AG04449 (cell line): ENCODE measurements at regions not wholly inside any gene's neighbourhood (a gene's known extent, or its start where the extent isn't known, plus 50 kb on each side); places are given as distances from the start of the nearest gene placed in this dataset.

Experiments used
- CTCF ChIA-PET: fragments of 350-600 bp; formaldehyde crosslinking; extraction: SDS; loops from one replicate; lab custom pipeline; 2021; ENCODE audit warnings: antibody characterized with exemption; lab: Yijun Ruan, JAX
- POLR2A ChIA-PET: fragments of 400-600, 350-600 bp; formaldehyde crosslinking; extraction: SDS; loops from one replicate; lab custom pipeline; 2020; ENCODE audit warnings: antibody characterized with exemption, inconsistent platforms; lab: Yijun Ruan, JAX
- DNase-seq: peaks from one replicate; pipeline ENCODE4 v3.0.0-alpha.2; 2010; ENCODE audit warnings: low read depth, low spot score
- H3K4me3 ChIP-seq: 2 replicates; pipeline ENCODE4 v1.5.1; 2011; ENCODE audit warnings: low read depth, mild to moderate bottlenecking, control low read depth, low read length
- TF ChIP-seq, protein P1 (sequence below): IDR thresholded peaks from one replicate; pipeline ENCODE4 v1.5.1; 2011; ENCODE audit warnings: mild to moderate bottlenecking, moderate library complexity, low read length, control low read depth, inconsistent platforms; ENCODE audit not compliant: insufficient read depth; ENCODE audit errors: missing control alignments

DNA sequence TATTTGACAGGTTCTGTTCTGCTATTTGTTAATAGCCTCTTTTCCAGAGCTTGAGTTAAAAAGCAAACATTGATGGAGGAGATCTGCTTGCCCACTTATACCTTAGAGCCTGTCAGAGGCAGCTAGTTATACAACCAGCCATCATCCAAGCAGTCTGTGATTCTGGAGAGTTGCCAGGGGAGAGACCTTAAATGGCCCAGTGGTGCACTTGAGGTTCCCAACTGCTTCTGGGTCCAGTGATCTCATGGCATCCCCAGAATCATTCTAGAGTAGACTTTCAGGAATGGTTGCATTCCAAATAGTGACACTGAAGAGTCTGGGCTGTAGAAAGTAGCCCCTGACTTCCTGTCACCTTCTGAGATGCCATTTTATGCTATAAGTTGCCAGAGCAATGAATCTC lies 160.7 kb downstream of the FHIP1A start:
- TF ChIP-seq, protein P1, sequence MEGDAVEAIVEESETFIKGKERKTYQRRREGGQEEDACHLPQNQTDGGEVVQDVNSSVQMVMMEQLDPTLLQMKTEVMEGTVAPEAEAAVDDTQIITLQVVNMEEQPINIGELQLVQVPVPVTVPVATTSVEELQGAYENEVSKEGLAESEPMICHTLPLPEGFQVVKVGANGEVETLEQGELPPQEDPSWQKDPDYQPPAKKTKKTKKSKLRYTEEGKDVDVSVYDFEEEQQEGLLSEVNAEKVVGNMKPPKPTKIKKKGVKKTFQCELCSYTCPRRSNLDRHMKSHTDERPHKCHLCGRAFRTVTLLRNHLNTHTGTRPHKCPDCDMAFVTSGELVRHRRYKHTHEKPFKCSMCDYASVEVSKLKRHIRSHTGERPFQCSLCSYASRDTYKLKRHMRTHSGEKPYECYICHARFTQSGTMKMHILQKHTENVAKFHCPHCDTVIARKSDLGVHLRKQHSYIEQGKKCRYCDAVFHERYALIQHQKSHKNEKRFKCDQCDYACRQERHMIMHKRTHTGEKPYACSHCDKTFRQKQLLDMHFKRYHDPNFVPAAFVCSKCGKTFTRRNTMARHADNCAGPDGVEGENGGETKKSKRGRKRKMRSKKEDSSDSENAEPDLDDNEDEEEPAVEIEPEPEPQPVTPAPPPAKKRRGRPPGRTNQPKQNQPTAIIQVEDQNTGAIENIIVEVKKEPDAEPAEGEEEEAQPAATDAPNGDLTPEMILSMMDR, result no peak
- ChIA-PET CTCF (no interaction called here), POLR2A (no interaction called here)
- no peak for DNase-seq
- no peak overlapping the region for H3K4me3 ChIP-seq

- ChIA-PET POLR2A (no interaction called here), CTCF (no interaction called here)
- DNase-seq, result no peak
- no peak overlapping the region for H3K4me3 ChIP-seq
- TF ChIP-seq, protein P1, result no peak
Observed at GRCh38 chr4:151573474-151573873, 164.5 kb downstream of the FHIP1A start.

- no peak for DNase-seq
- CTCF ChIA-PET, result no interaction called here
- TF ChIP-seq, protein P1, result no peak
- POLR2A ChIA-PET, result no interaction called here
- no peak overlapping the region for H3K4me3 ChIP-seq
Observed at GRCh38 chr4:151573945-151574344, 165.0 kb downstream of the FHIP1A start.

GRCh38 chr4:151574968-151575367 lies 166.0 kb downstream of the FHIP1A start:
- CTCF ChIA-PET, result no interaction called here
- no peak overlapping the region for H3K4me3 ChIP-seq
- no peak for DNase-seq
- POLR2A ChIA-PET, result no interaction called here
- TF ChIP-seq, protein P1, result no peak

DNA sequence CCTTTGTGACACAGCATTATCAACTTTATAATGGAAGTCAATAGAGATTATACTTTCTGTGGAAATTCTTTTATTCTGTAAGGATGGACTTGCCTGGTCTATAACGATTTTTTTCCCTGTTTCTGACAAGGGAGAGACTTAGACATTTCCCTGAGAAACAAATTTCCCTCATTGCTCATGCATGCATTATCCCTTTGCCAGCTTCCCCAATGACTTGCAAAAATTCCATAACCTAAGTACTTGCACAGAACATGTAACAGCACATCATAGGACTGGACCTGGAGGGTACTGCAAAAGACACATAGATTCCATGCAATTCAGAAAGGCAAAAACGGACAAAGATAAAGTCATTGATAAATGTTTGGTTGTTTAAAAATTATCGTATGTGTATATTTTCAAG lies 166.7 kb downstream of the FHIP1A start:
- DNase-seq, result no peak
- H3K4me3 ChIP-seq, result no peak overlapping the region
- ChIA-PET POLR2A (no interaction called here), CTCF (no interaction called here)
- TF ChIP-seq, protein P1, result no peak

GRCh38 chr4:151576627-151577026 lies 167.7 kb downstream of the FHIP1A start:
- no peak overlapping the region for H3K4me3 ChIP-seq
- ChIA-PET POLR2A (no interaction called here), CTCF (no interaction called here)
- TF ChIP-seq, protein P1, result no peak
- DNase-seq, result no peak
